OCI-LY7 (cell line): ENCODE measurements at regions not wholly inside any gene's neighbourhood (a gene's known extent, or its start where the extent isn't known, plus 50 kb on each side); places are given as distances from the start of the nearest gene placed in this dataset.

Experiments
- BruUV-seq: library from RNA; stranded (reverse); fragments of 400-500 nt; replicated peaks from 2 replicates; lab custom pipeline; 2021; lab: Mats Ljungman, UMichigan
- CTCF ChIA-PET: fragments of 300-600 bp; sonication (Branson Sonifier 250); formaldehyde crosslinking; loops from one replicate; lab custom pipeline; 2022; ENCODE audit warnings: antibody characterized with exemption; ENCODE audit not compliant: unreplicated experiment; lab: Charles Lee
- POLR2A ChIA-PET: fragments of 300-600 bp; sonication (Branson Sonifier 250); formaldehyde crosslinking; loops from one replicate; lab custom pipeline; 2022; ENCODE audit warnings: antibody characterized with exemption; lab: Charles Lee
- DNase-seq: peaks from one replicate; pipeline ENCODE4 v3.0.0-alpha.2; 2015; ENCODE audit warnings: low spot score
- H2AFZ ChIP-seq: fragments of 200-600 bp; sonication (generic), shearing (Covaris generic); 2 replicates; pipeline ENCODE4 v1.6.1; 2014; ENCODE audit warnings: mild to moderate bottlenecking, antibody characterized with exemption, low read length, moderate library complexity
- H3K27ac ChIP-seq: fragments of 200-600 bp; sonication (generic); 2 replicates; pipeline ENCODE4 v1.5.1; 2014; ENCODE audit warnings: mixed run types, low read depth, mild to moderate bottlenecking, moderate library complexity, low read length, inconsistent platforms; ENCODE audit not compliant: poor library complexity, severe bottlenecking
- H3K36me3 ChIP-seq: fragments of 200-600 bp; sonication (generic); 2 replicates; pipeline ENCODE4 v1.6.1; 2014; ENCODE audit warnings: mild to moderate bottlenecking, antibody characterized with exemption, low read length, moderate library complexity, mixed read lengths; ENCODE audit not compliant: insufficient read depth
- H3K4me1 ChIP-seq: fragments of 200-600 bp; sonication (generic); 2 replicates; pipeline ENCODE4 v1.5.1; 2014; ENCODE audit warnings: mild to moderate bottlenecking, low read length; ENCODE audit not compliant: insufficient read depth, poor library complexity, severe bottlenecking
- H3K4me2 ChIP-seq: fragments of 200-600 bp; sonication (generic); 2 replicates; pipeline ENCODE4 v1.6.1; 2014; ENCODE audit warnings: mild to moderate bottlenecking, low read length
- H3K4me3 ChIP-seq: fragments of 200-600 bp; sonication (generic); 2 replicates; pipeline ENCODE4 v1.5.1; 2014; ENCODE audit warnings: mild to moderate bottlenecking, low read depth, low read length; ENCODE audit not compliant: poor library complexity, severe bottlenecking
- H3K79me2 ChIP-seq: fragments of 200-600 bp; sonication (generic); 2 replicates; pipeline ENCODE4 v1.6.1; 2016; ENCODE audit warnings: low read depth, mild to moderate bottlenecking, low read length, moderate library complexity, mixed read lengths; ENCODE audit not compliant: insufficient read depth
- H3K9me2 ChIP-seq: fragments of 200-600 bp; sonication (generic); 2 replicates; pipeline ENCODE4 v1.6.1; 2016; ENCODE audit warnings: mild to moderate bottlenecking, low read length, mixed read lengths; ENCODE audit not compliant: insufficient read depth
- H3K9me3 ChIP-seq: fragments of 200-600 bp; sonication (generic); 2 replicates; pipeline ENCODE4 v1.6.1; 2014; ENCODE audit warnings: mild to moderate bottlenecking, mixed run types, low read length, mixed read lengths
- H4K20me1 ChIP-seq: fragments of 200-600 bp; sonication (generic); 2 replicates; pipeline ENCODE4 v1.6.1; 2014; ENCODE audit warnings: mild to moderate bottlenecking, antibody characterized with exemption, low read length, moderate library complexity, mixed read lengths; ENCODE audit not compliant: insufficient read depth
- CTCF ChIP-seq: fragments of 200-600 bp; sonication (generic); conservative IDR thresholded peaks from 2 replicates; pipeline ENCODE4 v1.5.1; 2014; ENCODE audit warnings: mild to moderate bottlenecking, antibody characterized with exemption, low read length, moderate library complexity, mixed read lengths
- EZH2phosphoT487 ChIP-seq: fragments of 200-600 bp; sonication (generic); IDR thresholded peaks from 2 replicates; pipeline ENCODE4 v1.6.1; 2018; ENCODE audit warnings: low read depth, borderline replicate concordance, mild to moderate bottlenecking, mixed run types, antibody characterized with exemption, low read length, moderate library complexity, mixed read lengths
- intact Hi-C: fragments of 100-400 bp; cut with micrococcal nuclease; formaldehyde crosslinking; loops from one replicate; pipeline ENCODE4 v1.10.0; 2022; ENCODE audit not compliant: unreplicated experiment

DNA sequence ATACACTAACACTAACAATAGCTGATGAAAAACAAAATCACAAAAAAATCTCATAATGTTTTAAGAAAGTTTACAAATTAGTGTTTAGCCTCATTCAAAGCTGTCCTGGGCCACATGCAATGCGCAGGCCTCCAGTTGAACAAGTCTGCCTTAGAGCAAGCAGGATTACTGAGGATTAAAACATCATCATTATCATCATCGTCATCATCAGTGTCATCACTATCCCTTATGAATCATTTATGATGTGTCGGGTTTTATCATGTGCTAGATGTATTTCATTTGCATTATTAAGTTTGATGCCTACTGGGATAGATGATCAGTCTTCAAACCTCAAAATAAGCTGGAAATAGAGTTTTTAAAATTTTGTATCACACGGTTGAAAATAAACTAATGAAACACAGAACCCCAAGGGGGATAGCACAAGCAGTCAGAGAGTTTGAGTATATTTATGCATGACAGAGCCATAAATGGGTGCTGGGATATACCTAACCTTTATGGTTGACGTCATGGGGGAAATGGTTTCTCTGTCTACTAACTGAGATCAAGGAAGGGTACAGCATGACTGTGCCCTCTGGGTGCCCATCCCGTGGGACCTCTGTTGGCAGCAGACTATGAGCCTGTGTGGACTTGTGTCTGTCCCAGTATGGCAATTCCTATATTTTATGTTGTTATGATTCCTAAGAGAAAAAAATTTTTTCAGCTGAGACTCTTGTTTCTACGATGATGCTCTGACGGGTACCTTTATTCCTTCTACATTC lies 150.3 kb upstream of the ADRA1B start:
- no peak overlapping the region for H2AFZ ChIP-seq
- H3K36me3 ChIP-seq, result no peaks in the 10 kb centered on the region
- no peak for TF ChIP-seq CTCF
- no peak for TF ChIP-seq EZH2phosphoT487
- no peaks in the 10 kb centered on the region for H3K79me2 ChIP-seq
- POLR2A ChIA-PET, result interaction anchor here (1.2 kb wide), 1 partner anchor 9 kb away, joined by 3 read pairs; no protein-coding TSS in a partner anchor
- BruUV-seq, result no TSS peak
- H3K9me3 ChIP-seq, result no peaks in the 10 kb centered on the region
- intact Hi-C loops, result no loop called here
- no peak for DNase-seq
- H3K4me3 ChIP-seq, result no peak overlapping the region
- H3K4me1 ChIP-seq, result no peaks in the 10 kb centered on the region
- CTCF ChIA-PET, result no interaction called here
- no peaks in the 10 kb centered on the region for H3K9me2 ChIP-seq
- no peaks in the 10 kb centered on the region for H4K20me1 ChIP-seq
- H3K27ac ChIP-seq, result no peak overlapping the region
- no peak overlapping the region for H3K4me2 ChIP-seq

DNA sequence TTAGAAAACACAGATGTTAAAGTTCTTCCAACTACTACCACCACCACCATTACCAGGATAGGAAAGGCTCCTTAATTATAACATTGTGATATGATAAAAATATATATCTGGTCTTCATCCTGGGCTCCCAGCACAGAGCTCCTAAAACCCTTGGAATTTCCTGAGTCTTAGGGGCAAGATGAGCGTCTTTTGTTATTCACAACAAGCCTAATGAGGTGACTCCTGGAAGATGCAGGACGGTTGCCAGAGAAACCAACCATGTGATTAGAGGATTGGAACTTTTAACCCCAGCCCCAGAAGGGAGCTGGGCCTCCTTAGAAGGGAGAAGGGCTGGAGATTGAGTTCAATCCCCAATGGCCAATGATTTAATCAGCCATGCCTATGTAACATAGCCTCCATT lies 148.0 kb upstream of the ADRA1B start:
- no peak overlapping the region for H3K4me3 ChIP-seq
- no peaks in the 10 kb centered on the region for H3K79me2 ChIP-seq
- no peak overlapping the region for H2AFZ ChIP-seq
- BruUV-seq, result no TSS peak
- intact Hi-C loops, result no loop called here
- H4K20me1 ChIP-seq, result no peaks in the 10 kb centered on the region
- H3K4me2 ChIP-seq, result no peak overlapping the region
- DNase-seq, result no peak
- no peaks in the 10 kb centered on the region for H3K36me3 ChIP-seq
- H3K9me2 ChIP-seq, result no peaks in the 10 kb centered on the region
- ChIA-PET POLR2A (no interaction called here), CTCF (no interaction called here)
- H3K4me1 ChIP-seq, result no peaks in the 10 kb centered on the region
- no peaks in the 10 kb centered on the region for H3K9me3 ChIP-seq
- TF ChIP-seq EZH2phosphoT487, result no peak
- no peak overlapping the region for H3K27ac ChIP-seq

DNA sequence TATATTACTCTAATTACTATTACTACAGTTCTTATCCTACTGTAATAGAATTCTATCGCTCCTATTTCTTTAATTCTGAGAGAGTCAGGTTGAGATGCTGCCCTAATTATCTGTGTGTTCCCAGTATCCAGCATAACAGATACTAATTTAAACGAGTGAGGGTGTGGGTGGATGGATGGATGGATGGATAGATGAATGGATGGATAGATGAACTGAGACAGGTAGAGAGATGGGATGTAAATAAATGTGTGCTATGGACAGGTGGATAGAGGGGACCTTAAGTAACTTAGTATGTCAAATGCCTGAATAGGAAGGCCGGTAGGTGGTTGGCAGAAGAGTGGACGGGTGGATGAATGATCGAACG lies 143.6 kb upstream of the ADRA1B start:
- Histone ChIP-seq H2AFZ (no peak overlapping the region), H3K9me3 (no peaks in the 10 kb centered on the region), H3K36me3 (no peaks in the 10 kb centered on the region), H3K4me2 (no peak overlapping the region), H3K79me2 (no peaks in the 10 kb centered on the region), H3K4me1 (no peaks in the 10 kb centered on the region), H3K27ac (no peak overlapping the region), H3K4me3 (no peak overlapping the region), H3K9me2 (no peaks in the 10 kb centered on the region), H4K20me1 (no peaks in the 10 kb centered on the region)
- no TSS peak for BruUV-seq
- ChIA-PET POLR2A (interaction anchor here (0.6 kb wide), 1 partner anchor 33 kb away, joined by 4 read pairs; no protein-coding TSS in a partner anchor), CTCF (no interaction called here)
- DNase-seq, result no peak
- intact Hi-C loops, result no loop called here
- TF ChIP-seq EZH2phosphoT487, result no peak
- no peak for TF ChIP-seq CTCF
